Memory B cell (primary cell): ENCODE measurements at regions not wholly inside any gene's neighbourhood (a gene's known extent, or its start where the extent isn't known, plus 50 kb on each side); places are given as distances from the start of the nearest gene placed in this dataset.

Experiments
- ATAC-seq: fragments of 150-1000 bp; cut with Tn5 transposase; 2 replicates; pipeline ENCODE4 v1.10.0; 2021; ENCODE audit warnings: low read depth, mild to moderate bottlenecking, moderate library complexity
- DNase-seq, 2 donors: peaks; one replicate each; pipeline ENCODE4 v3.0.0; 2022; ENCODE audit warnings: low spot score in 2 of 2
- H3K27ac Mint-ChIP-seq: one replicate; pipeline ENCODE4 v1.8.0; 2022; ENCODE audit warnings: mild to moderate bottlenecking, moderate library complexity, mixed read lengths
- H3K27me3 Mint-ChIP-seq: one replicate; pipeline ENCODE4 v1.8.0; 2022; ENCODE audit warnings: mixed read lengths
- H3K36me3 Mint-ChIP-seq: one replicate; pipeline ENCODE4 v1.8.0; 2022; ENCODE audit warnings: mild to moderate bottlenecking, mixed read lengths
- H3K4me1 Mint-ChIP-seq: one replicate; pipeline ENCODE4 v1.8.0; 2022; ENCODE audit warnings: mixed read lengths
- H3K4me3 Mint-ChIP-seq: one replicate; pipeline ENCODE4 v1.8.0; 2022; ENCODE audit warnings: mild to moderate bottlenecking, moderate library complexity, mixed read lengths
- H3K9me3 Mint-ChIP-seq: one replicate; pipeline ENCODE4 v1.8.0; 2022; ENCODE audit warnings: mixed read lengths

DNA sequence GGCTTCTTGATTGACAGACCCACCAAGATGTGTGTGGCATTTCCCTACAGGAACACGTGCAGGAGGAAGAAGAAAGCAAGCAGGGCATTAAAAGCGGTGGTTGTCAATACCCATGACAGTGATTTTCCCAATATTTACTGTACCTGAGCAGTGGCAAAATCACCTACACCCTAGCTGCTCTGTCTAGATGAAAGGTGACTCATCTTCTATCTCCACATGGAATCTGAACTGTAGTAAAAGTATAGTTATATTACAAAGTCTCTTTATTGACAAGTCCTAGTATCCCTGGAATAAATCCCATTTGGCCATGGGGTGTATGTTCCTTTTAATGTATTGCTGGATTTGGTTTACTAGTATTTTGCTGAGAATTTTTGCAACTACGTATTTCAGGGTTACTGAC lies 458.8 kb upstream of the SORCS1 start:
- ATAC-seq (no peak), DNase-seq (no peak)
- Mint-ChIP-seq H3K4me1 (no peaks in the 10 kb centered on the region), H3K9me3 (peaks cover 2% of the 10 kb centered on the region), H3K36me3 (no peaks in the 10 kb centered on the region), H3K4me3 (no peak overlapping the region), H3K27me3 (no peaks in the 10 kb centered on the region), H3K27ac (no peak overlapping the region)

- H3K4me1 Mint-ChIP-seq, result no peaks in the 10 kb centered on the region
- H3K4me3 Mint-ChIP-seq, result no peak overlapping the region
- no peaks in the 10 kb centered on the region for H3K27me3 Mint-ChIP-seq
- ATAC-seq (no peak), DNase-seq (no peak)
- no peaks in the 10 kb centered on the region for H3K36me3 Mint-ChIP-seq
- peaks cover 5% of the 10 kb centered on the region for H3K9me3 Mint-ChIP-seq
- no peak overlapping the region for H3K27ac Mint-ChIP-seq
Measured at GRCh38 chr10:107619139-107619538, 454.6 kb upstream of the SORCS1 start.

DNA sequence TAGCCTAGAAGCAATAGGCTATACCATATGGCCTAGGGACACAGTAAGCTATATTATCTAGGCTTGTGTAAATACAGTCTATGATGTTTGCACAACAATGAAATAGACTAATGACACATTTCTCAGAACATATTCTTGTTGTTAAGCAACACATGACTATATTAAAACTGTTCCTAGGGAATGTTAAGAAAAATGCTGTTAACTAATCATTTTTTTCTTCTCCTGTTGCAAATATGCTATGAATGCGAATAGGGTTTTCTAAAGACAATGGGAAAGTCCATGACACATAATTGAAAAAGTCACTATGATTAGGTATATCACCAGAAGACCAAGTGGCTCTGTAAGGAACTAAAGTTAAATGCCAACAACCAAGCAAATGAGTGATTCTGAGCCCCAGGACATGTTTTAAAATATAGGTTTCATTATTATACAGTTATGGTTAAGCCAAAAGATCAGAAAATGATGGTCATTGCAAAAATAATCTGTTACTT lies 454.0 kb upstream of the SORCS1 start:
- Mint-ChIP-seq H3K27me3 (no peaks in the 10 kb centered on the region), H3K4me3 (no peak overlapping the region), H3K36me3 (no peaks in the 10 kb centered on the region), H3K4me1 (no peaks in the 10 kb centered on the region), H3K9me3 (peaks cover 3% of the 10 kb centered on the region), H3K27ac (no peak overlapping the region)
- ATAC-seq (no peak), DNase-seq (no peak)

DNA sequence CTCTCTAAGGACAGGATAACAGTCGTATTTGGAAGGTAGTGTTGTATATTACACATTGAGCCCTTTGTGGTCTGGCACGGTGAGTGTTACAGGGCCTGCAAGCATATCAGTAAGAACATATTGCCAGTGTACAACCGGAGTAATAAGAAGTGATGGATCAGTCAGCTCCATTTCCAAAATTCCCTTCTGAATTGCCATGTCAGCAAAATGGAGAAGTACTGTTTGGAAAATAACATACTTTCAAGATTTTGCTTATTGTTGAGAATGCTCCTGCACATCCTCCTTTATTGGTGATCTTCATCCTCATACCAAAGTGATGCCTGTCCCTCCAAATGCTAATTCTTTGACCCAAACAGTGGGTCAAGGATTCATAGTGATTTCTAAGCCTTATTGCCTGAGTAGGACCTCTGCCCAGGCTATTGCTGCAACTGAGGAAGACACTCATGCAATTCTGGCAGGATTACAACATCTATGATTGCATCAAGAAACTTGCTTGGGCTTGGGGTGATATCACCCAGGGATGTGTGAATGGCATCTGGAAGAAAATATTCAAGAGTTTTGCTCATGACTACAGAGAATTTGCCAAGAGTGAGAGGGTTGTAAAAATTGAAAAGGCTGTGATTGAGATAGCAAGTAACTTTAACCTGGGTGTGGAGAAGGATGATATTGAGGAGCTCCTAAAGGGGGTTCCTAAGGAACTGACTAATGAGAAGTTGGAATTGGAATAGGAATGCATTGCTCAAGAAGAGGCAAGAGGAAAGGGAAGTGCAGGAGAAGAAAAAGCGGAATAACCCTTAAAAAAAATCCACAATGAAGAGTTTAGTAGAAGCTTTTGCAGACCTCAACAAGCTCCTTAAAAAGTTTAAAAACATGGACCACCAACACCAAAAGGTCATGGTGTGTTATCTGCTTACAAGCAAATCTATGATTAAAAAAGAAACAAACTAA lies 452.2 kb upstream of the SORCS1 start:
- Mint-ChIP-seq H3K9me3 (peaks cover 4% of the 10 kb centered on the region), H3K36me3 (no peaks in the 10 kb centered on the region), H3K27ac (no peak overlapping the region), H3K4me3 (no peak overlapping the region), H3K4me1 (no peaks in the 10 kb centered on the region), H3K27me3 (no peaks in the 10 kb centered on the region)
- DNase-seq (no peak), ATAC-seq (no peak)

DNA sequence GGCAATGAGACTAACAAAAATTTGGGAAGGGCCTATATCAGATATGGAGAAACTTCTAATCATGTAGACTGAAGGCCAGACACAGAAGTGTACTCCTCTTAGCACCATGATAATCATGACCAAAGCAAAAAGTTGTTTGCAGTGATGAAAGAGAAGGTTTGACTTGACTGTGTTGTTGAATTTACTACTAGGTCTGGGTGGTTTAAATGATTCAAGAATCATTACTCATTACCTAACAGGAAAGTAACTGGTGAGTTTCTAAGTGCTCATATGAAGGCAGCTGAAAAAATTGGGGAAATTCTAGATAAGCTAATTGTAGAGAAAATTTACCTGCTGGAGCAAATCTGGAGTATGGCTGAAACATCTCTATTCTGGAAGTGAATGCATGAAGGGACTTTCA lies 451.5 kb upstream of the SORCS1 start:
- ATAC-seq (no peak), DNase-seq (no peak)
- no peaks in the 10 kb centered on the region for H3K36me3 Mint-ChIP-seq
- peaks cover 4% of the 10 kb centered on the region for H3K9me3 Mint-ChIP-seq
- no peak overlapping the region for H3K27ac Mint-ChIP-seq
- no peaks in the 10 kb centered on the region for H3K27me3 Mint-ChIP-seq
- H3K4me1 Mint-ChIP-seq, result no peaks in the 10 kb centered on the region
- no peak overlapping the region for H3K4me3 Mint-ChIP-seq

- ATAC-seq (no peak), DNase-seq (no peak)
- Mint-ChIP-seq H3K36me3 (no peaks in the 10 kb centered on the region), H3K9me3 (peaks cover 4% of the 10 kb centered on the region), H3K27ac (no peak overlapping the region), H3K27me3 (no peaks in the 10 kb centered on the region), H3K4me1 (no peaks in the 10 kb centered on the region), H3K4me3 (no peak overlapping the region)
Measured at GRCh38 chr10:107614939-107615685, 450.6 kb upstream of the SORCS1 start.

- Mint-ChIP-seq H3K36me3 (no peaks in the 10 kb centered on the region), H3K27ac (no peak overlapping the region), H3K4me3 (no peak overlapping the region), H3K27me3 (no peaks in the 10 kb centered on the region), H3K4me1 (no peaks in the 10 kb centered on the region), H3K9me3 (peaks cover 1% of the 10 kb centered on the region)
- ATAC-seq (no peak), DNase-seq (no peak)
Measured at GRCh38 chr10:107611115-107611514, 446.6 kb upstream of the SORCS1 start.

- H3K36me3 Mint-ChIP-seq, result peaks cover 3% of the 10 kb centered on the region
- no peaks in the 10 kb centered on the region for H3K4me1 Mint-ChIP-seq
- no peaks in the 10 kb centered on the region for H3K27me3 Mint-ChIP-seq
- H3K9me3 Mint-ChIP-seq, result peaks cover 5% of the 10 kb centered on the region
- H3K4me3 Mint-ChIP-seq, result no peak overlapping the region
- DNase-seq (no peak), ATAC-seq (no peak)
- H3K27ac Mint-ChIP-seq, result no peak overlapping the region
Measured at GRCh38 chr10:107589081-107589480, 424.6 kb upstream of the SORCS1 start.

GRCh38 chr10:107585630-107586029 lies 421.1 kb upstream of the SORCS1 start:
- DNase-seq (no peak), ATAC-seq (no peak)
- H3K27ac Mint-ChIP-seq, result no peak overlapping the region
- H3K9me3 Mint-ChIP-seq, result peaks cover 5% of the 10 kb centered on the region
- no peaks in the 10 kb centered on the region for H3K27me3 Mint-ChIP-seq
- H3K4me3 Mint-ChIP-seq, result no peak overlapping the region
- H3K4me1 Mint-ChIP-seq, result no peaks in the 10 kb centered on the region
- peaks cover 3% of the 10 kb centered on the region for H3K36me3 Mint-ChIP-seq

DNA sequence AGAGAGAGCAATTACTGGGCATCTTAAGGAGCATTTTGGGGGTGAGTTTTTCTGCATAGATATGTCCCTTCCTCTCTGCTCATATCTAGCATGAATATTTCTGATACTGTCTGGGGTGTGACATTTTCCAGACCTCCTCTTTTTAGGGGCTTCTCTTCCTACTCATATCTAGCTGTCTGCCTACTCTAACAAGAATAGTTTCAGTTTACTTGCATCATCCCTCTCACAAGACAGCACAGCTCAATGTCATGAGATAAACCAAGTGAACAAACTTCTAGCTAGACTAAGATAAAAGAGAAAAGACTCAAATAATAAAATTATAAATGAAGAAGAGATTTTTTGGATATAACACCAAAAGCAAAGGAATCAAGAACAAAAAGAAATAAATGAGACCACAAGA lies 419.5 kb upstream of the SORCS1 start:
- Mint-ChIP-seq H3K4me3 (no peak overlapping the region), H3K27ac (no peak overlapping the region), H3K9me3 (peaks cover 5% of the 10 kb centered on the region), H3K27me3 (no peaks in the 10 kb centered on the region), H3K4me1 (no peaks in the 10 kb centered on the region), H3K36me3 (peaks cover 3% of the 10 kb centered on the region)
- DNase-seq, result no peak
- no peak for ATAC-seq

DNA sequence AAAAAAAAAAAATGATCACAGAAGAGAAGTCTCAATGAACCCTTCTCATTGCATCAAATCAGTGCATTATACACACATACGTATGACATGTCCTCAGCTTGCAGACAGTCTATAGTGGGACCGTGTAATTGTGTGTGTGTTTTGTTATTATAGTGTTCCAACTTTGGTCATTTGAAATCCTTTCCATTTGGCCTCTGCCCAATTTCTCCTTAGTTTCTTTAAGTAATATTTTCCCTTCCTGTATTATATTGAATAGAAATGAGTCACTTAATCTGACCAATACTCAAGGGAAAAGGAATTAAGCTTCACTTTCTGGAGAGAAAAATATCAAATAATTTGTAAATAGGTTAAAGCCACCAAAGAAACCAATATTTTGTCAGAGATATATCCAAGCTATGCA lies 415.5 kb upstream of the SORCS1 start:
- Mint-ChIP-seq H3K9me3 (peaks cover 1% of the 10 kb centered on the region), H3K27ac (no peak overlapping the region), H3K36me3 (no peaks in the 10 kb centered on the region), H3K4me1 (no peaks in the 10 kb centered on the region), H3K27me3 (no peaks in the 10 kb centered on the region), H3K4me3 (no peak overlapping the region)
- no peak for DNase-seq
- no peak for ATAC-seq

GRCh38 chr10:107577221-107577620 lies 412.7 kb upstream of the SORCS1 start:
- Mint-ChIP-seq H3K27ac (no peak overlapping the region), H3K36me3 (no peaks in the 10 kb centered on the region), H3K4me3 (no peak overlapping the region), H3K27me3 (peaks cover 1% of the 10 kb centered on the region), H3K9me3 (peaks cover 1% of the 10 kb centered on the region), H3K4me1 (no peaks in the 10 kb centered on the region)
- ATAC-seq (no peak), DNase-seq (no peak)

- Mint-ChIP-seq H3K27ac (no peak overlapping the region), H3K27me3 (peaks cover 1% of the 10 kb centered on the region), H3K9me3 (peaks cover 1% of the 10 kb centered on the region), H3K36me3 (no peaks in the 10 kb centered on the region), H3K4me3 (no peak overlapping the region), H3K4me1 (no peaks in the 10 kb centered on the region)
- DNase-seq (no peak), ATAC-seq (no peak)
Measured at GRCh38 chr10:107576746-107577145, 412.2 kb upstream of the SORCS1 start.

DNA sequence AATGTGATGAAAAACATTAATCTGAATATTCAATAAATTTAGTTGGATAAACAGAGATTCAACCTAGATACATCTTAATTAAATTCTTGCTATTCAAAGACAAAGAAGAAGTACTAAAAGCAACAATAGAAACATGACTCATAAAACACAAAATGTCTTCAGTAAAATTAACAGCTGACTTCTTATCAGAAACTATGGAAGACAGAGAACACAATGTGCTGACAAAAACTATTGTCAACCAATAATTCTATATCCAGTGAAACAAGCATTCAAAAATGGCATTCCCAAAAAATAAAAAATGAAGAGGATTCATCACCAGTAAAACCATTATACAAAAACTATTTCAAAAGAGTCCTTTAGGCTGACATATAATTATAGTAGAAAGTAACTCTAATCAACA lies 400.5 kb upstream of the SORCS1 start:
- peaks cover 5% of the 10 kb centered on the region for H3K36me3 Mint-ChIP-seq
- no peaks in the 10 kb centered on the region for H3K4me1 Mint-ChIP-seq
- DNase-seq (no peak), ATAC-seq (no peak)
- no peak overlapping the region for H3K4me3 Mint-ChIP-seq
- no peak overlapping the region for H3K27ac Mint-ChIP-seq
- H3K9me3 Mint-ChIP-seq, result peaks cover 7% of the 10 kb centered on the region
- no peaks in the 10 kb centered on the region for H3K27me3 Mint-ChIP-seq
